SK-N-MC (cell line): ENCODE measurements at regions not wholly inside any gene's neighbourhood (a gene's known extent, or its start where the extent isn't known, plus 50 kb on each side); places are given as distances from the start of the nearest gene placed in this dataset.

Source experiments
- DNase-seq: peaks from one replicate; pipeline ENCODE4 v3.0.0-alpha.2; 2011; ENCODE audit warnings: low read depth, low spot score
- H3K27ac ChIP-seq: fragments of 200-600 bp; sonication (generic); 2 replicates; pipeline ENCODE4 v1.5.1; 2016; ENCODE audit warnings: mixed run types
- H3K36me3 ChIP-seq: fragments of 200-600 bp; sonication (generic); 2 replicates; pipeline ENCODE4 v1.6.1; 2017; ENCODE audit warnings: antibody characterized with exemption, low read length, mixed read lengths; ENCODE audit not compliant: insufficient read depth
- H3K4me3 ChIP-seq: fragments of 200-600 bp; sonication (generic); 2 replicates; pipeline ENCODE4 v1.5.1; 2016
- H3K9ac ChIP-seq: fragments of 200-600 bp; sonication (generic); 2 replicates; pipeline ENCODE4 v1.8.0; 2017; ENCODE audit warnings: mixed run types, mixed read lengths; ENCODE audit not compliant: insufficient read length
- H3K9me3 ChIP-seq: fragments of 200-600 bp; sonication (generic); 2 replicates; pipeline ENCODE4 v1.6.1; 2017; ENCODE audit warnings: low read depth, mild to moderate bottlenecking, antibody characterized with exemption, low read length, moderate library complexity, mixed read lengths
- EZH2 ChIP-seq: fragments of 200-600 bp; sonication (generic); IDR thresholded peaks from one replicate; pipeline ENCODE4 v1.6.1; 2017; ENCODE audit warnings: antibody characterized with exemption
- FOXP2 ChIP-seq: optimal IDR thresholded peaks from 2 replicates; pipeline ENCODE3; 2011; ENCODE audit warnings: mild to moderate bottlenecking, moderate library complexity; ENCODE audit not compliant: insufficient read depth; ENCODE audit errors: extremely low read length, control extremely low read depth
- POLR2AphosphoS5 ChIP-seq: IDR thresholded peaks from 2 replicates; pipeline ENCODE4 v1.6.1; 2012; ENCODE audit warnings: mild to moderate bottlenecking, low read depth, low read length, borderline replicate concordance

- TF ChIP-seq FOXP2 (no peak), POLR2AphosphoS5 (no peak), EZH2 (no peak)
- Histone ChIP-seq H3K27ac (no peak overlapping the region), H3K9ac (no peak overlapping the region), H3K36me3 (no peaks in the 10 kb centered on the region), H3K9me3 (no peaks in the 10 kb centered on the region), H3K4me3 (no peak overlapping the region)
- no peak for DNase-seq
These were observed 65.8 kb upstream of the TOP3B start for GRCh38 chr22:22048318-22048942.

- no peak overlapping the region for H3K4me3 ChIP-seq
- no peaks in the 10 kb centered on the region for H3K9me3 ChIP-seq
- TF ChIP-seq POLR2AphosphoS5 (no peak), FOXP2 (no peak), EZH2 (no peak)
- no peak for DNase-seq
- H3K9ac ChIP-seq = no peak overlapping the region
- H3K36me3 ChIP-seq = no peaks in the 10 kb centered on the region
- H3K27ac ChIP-seq = no peak overlapping the region
These were observed 65.2 kb upstream of the TOP3B start for GRCh38 chr22:22047776-22048175.

GRCh38 chr22:22047266-22047665, 64.7 kb upstream of the TOP3B start:
- Histone ChIP-seq H3K27ac (no peak overlapping the region), H3K9me3 (no peaks in the 10 kb centered on the region), H3K36me3 (no peaks in the 10 kb centered on the region), H3K9ac (no peak overlapping the region), H3K4me3 (no peak overlapping the region)
- no peak for DNase-seq
- TF ChIP-seq FOXP2 = no peak
- TF ChIP-seq EZH2 = no peak
- no peak for TF ChIP-seq POLR2AphosphoS5

GRCh38 chr22:22046370-22046769, 63.8 kb upstream of the TOP3B start:
- Histone ChIP-seq H3K4me3 (no peak overlapping the region), H3K36me3 (no peaks in the 10 kb centered on the region), H3K27ac (no peak overlapping the region), H3K9me3 (no peaks in the 10 kb centered on the region), H3K9ac (no peak overlapping the region)
- no peak for DNase-seq
- no peak for TF ChIP-seq EZH2
- TF ChIP-seq FOXP2 = no peak
- TF ChIP-seq POLR2AphosphoS5 = no peak

- no peaks in the 10 kb centered on the region for H3K36me3 ChIP-seq
- no peak overlapping the region for H3K27ac ChIP-seq
- no peaks in the 10 kb centered on the region for H3K9me3 ChIP-seq
- no peak for TF ChIP-seq POLR2AphosphoS5
- no peak for TF ChIP-seq FOXP2
- TF ChIP-seq EZH2 = no peak
- DNase-seq = no peak
- no peak overlapping the region for H3K4me3 ChIP-seq
- no peak overlapping the region for H3K9ac ChIP-seq
These were observed 63.2 kb upstream of the TOP3B start for GRCh38 chr22:22045571-22046335.

- no peak overlapping the region for H3K9ac ChIP-seq
- H3K36me3 ChIP-seq = no peaks in the 10 kb centered on the region
- no peak for DNase-seq
- no peaks in the 10 kb centered on the region for H3K9me3 ChIP-seq
- no peak overlapping the region for H3K27ac ChIP-seq
- no peak overlapping the region for H3K4me3 ChIP-seq
- TF ChIP-seq FOXP2 = no peak
These were observed 61.6 kb upstream of the TOP3B start for GRCh38 chr22:22044153-22044552.

- Histone ChIP-seq H3K27ac (no peak overlapping the region), H3K9me3 (no peaks in the 10 kb centered on the region), H3K4me3 (no peak overlapping the region), H3K9ac (no peak overlapping the region), H3K36me3 (no peaks in the 10 kb centered on the region)
- no peak for DNase-seq
- no peak for TF ChIP-seq EZH2
- no peak for TF ChIP-seq POLR2AphosphoS5
- no peak for TF ChIP-seq FOXP2
These were observed 60.9 kb upstream of the TOP3B start for GRCh38 chr22:22043296-22044078.

- Histone ChIP-seq H3K36me3 (no peaks in the 10 kb centered on the region), H3K27ac (no peak overlapping the region), H3K9me3 (no peaks in the 10 kb centered on the region), H3K9ac (no peak overlapping the region), H3K4me3 (no peak overlapping the region)
- no peak for DNase-seq
- no peak for TF ChIP-seq EZH2
- TF ChIP-seq FOXP2 = no peak
These were observed 60.2 kb upstream of the TOP3B start for GRCh38 chr22:22042599-22043295.
